ENCODE measurements at regions not wholly inside any gene's neighbourhood (a gene's known extent, or its start where the extent isn't known, plus 50 kb on each side); places are given as distances from the start of the nearest gene placed in this dataset.

DNA sequence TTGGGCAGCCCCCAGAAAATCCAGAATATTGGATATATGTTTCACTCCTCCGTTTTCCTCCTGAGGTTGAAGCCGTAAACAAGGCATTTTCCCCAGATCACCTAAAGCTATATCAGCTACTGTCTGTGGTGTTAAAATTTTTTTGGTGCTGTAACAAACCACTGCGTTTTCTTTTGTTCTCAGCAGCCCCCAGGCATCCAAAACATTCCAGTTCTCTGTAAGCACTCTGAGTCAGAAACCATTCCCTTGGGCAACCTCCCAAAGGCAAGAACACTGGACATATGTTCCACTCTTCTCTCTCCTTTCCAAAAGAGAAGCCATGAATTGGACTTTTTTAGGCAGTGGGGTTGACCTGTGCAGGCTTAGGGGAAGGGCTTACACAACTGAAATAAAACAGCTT lies 310.9 kb downstream of the MID1IP1 start:
- TF ChIP-seq, protein P1, sequence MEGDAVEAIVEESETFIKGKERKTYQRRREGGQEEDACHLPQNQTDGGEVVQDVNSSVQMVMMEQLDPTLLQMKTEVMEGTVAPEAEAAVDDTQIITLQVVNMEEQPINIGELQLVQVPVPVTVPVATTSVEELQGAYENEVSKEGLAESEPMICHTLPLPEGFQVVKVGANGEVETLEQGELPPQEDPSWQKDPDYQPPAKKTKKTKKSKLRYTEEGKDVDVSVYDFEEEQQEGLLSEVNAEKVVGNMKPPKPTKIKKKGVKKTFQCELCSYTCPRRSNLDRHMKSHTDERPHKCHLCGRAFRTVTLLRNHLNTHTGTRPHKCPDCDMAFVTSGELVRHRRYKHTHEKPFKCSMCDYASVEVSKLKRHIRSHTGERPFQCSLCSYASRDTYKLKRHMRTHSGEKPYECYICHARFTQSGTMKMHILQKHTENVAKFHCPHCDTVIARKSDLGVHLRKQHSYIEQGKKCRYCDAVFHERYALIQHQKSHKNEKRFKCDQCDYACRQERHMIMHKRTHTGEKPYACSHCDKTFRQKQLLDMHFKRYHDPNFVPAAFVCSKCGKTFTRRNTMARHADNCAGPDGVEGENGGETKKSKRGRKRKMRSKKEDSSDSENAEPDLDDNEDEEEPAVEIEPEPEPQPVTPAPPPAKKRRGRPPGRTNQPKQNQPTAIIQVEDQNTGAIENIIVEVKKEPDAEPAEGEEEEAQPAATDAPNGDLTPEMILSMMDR (IDR thresholded peaks at IDR 0.05; ENCODE audit: low read length), result no peak
- no peak for TF ChIP-seq EZH2 (IDR thresholded peaks at IDR 0.05; ENCODE audit: borderline replicate concordance, low read length)
